Spleen (tissue), 7 donors: ENCODE measurements at regions not wholly inside any gene's neighbourhood (a gene's known extent, or its start where the extent isn't known, plus 50 kb on each side); places are given as distances from the start of the nearest gene placed in this dataset.

Experiments
- CTCF ChIP-seq, 11 experiments: fragments of 200-600 bp in 7 of 11; fragments of 450-650 bp in 4 of 11; sonication (generic) in 4 of 11; IDR thresholded peaks in 8 of 11; conservative IDR thresholded peaks in 3 of 11; 1 replicate in 7 of 11; 2 replicates in 4 of 11; pipeline versions ENCODE4 v1.4.0 to v1.8.0; 2016 to 2021; ENCODE audit warnings: antibody characterized with exemption in 11 of 11, inconsistent platforms in 4 of 11, mild to moderate bottlenecking in 1 of 11
- POLR2A ChIP-seq, 3 donors: fragments of 450-650 bp; IDR thresholded peaks; one replicate each; pipeline ENCODE4 v1.5.1; 2017; ENCODE audit warnings: antibody characterized with exemption in 3 of 3, mild to moderate bottlenecking in 1 of 3
- donor health status: DM: no; HTN: no; CAD: no; lungs with moderate emphysema.
- donor health status: DM: no; HTN: no; CAD: no.
- donor health status: DM: no; HTN: no; CAD: no.

GRCh38 chr1:36562181-36562685, 79.5 kb upstream of the CSF3R start:
- TF ChIP-seq POLR2A (IDR thresholded peaks at IDR 0.05) = no peak
- no peak for TF ChIP-seq CTCF (IDR thresholded peaks at IDR 0.05 in 8 of 11, conservative IDR thresholded peaks at IDR 0.05 in 3 of 11)
